Uterus (tissue), 2 donors: ENCODE measurements at regions not wholly inside any gene's neighbourhood (a gene's known extent, or its start where the extent isn't known, plus 50 kb on each side); places are given as distances from the start of the nearest gene placed in this dataset.
"Not testable (repeated sequence)": the region's sequence is repeated elsewhere in the genome, so short reads cannot be mapped to it uniquely, and the experiment has no call there.

Experiments
- POLR2A ChIP-seq, 2 donors: fragments of 450-650 bp; IDR thresholded peaks; one replicate each; pipeline ENCODE4 v1.6.1; 2016; ENCODE audit warnings: antibody characterized with exemption in 2 of 2, mild to moderate bottlenecking in 1 of 2, moderate library complexity in 1 of 2
- TF ChIP-seq, protein P1 (sequence below), 4 experiments: fragments of 200-600 bp in 2 of 4; fragments of 450-650 bp in 2 of 4; sonication (generic) in 2 of 4; IDR thresholded peaks; one replicate each; pipeline ENCODE4 v1.5.1; 2016 to 2019; ENCODE audit warnings: antibody characterized with exemption in 4 of 4, mild to moderate bottlenecking in 2 of 4, moderate library complexity in 1 of 4

DNA sequence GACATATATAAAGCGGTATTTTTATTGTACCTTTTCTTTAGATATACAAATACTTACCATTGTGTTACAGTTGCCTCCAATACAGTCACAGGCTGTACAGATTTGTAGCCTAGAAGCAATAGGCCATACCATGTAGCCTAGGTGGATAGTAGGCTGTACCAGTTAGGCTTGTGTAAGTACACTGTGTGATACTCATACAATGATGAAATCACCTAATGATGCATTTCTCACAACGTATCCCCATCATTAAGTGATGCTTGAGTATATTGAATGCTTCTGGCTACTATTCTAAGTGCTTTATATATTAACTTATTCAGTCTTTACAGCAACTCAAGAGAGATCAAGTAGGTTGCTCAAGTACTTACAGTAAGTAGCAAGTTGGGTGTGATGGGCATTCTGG, 71.6 kb upstream of the AGTPBP1 start:
- not testable (repeated sequence) for TF ChIP-seq POLR2A (IDR thresholded peaks at IDR 0.05)
- TF ChIP-seq, protein P1, sequence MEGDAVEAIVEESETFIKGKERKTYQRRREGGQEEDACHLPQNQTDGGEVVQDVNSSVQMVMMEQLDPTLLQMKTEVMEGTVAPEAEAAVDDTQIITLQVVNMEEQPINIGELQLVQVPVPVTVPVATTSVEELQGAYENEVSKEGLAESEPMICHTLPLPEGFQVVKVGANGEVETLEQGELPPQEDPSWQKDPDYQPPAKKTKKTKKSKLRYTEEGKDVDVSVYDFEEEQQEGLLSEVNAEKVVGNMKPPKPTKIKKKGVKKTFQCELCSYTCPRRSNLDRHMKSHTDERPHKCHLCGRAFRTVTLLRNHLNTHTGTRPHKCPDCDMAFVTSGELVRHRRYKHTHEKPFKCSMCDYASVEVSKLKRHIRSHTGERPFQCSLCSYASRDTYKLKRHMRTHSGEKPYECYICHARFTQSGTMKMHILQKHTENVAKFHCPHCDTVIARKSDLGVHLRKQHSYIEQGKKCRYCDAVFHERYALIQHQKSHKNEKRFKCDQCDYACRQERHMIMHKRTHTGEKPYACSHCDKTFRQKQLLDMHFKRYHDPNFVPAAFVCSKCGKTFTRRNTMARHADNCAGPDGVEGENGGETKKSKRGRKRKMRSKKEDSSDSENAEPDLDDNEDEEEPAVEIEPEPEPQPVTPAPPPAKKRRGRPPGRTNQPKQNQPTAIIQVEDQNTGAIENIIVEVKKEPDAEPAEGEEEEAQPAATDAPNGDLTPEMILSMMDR (IDR thresholded peaks at IDR 0.05), result not testable (repeated sequence)
